ENCODE measurements at regions not wholly inside any gene's neighbourhood (a gene's known extent, or its start where the extent isn't known, plus 50 kb on each side); places are given as distances from the start of the nearest gene placed in this dataset.
A peak's percentile ranks its signal among the peaks of the same experiment; 100 is the strongest.
"Not testable (repeated sequence)": the region's sequence is repeated elsewhere in the genome, so short reads cannot be mapped to it uniquely, and the experiment has no call there.

- DNase-seq, result no peak
Observed at GRCh38 chr5:12625667-12626263, 721.5 kb upstream of the CTNND2 start.

GRCh38 chr5:12624776-12625560 is 720.7 kb upstream of the CTNND2 start:
- no peak for DNase-seq

GRCh38 chr5:12623408-12623807 is 719.2 kb upstream of the CTNND2 start:
- DNase-seq, result no peak

GRCh38 chr5:12616093-12616492 is 711.8 kb upstream of the CTNND2 start:
- DNase-seq, result no peak

DNA sequence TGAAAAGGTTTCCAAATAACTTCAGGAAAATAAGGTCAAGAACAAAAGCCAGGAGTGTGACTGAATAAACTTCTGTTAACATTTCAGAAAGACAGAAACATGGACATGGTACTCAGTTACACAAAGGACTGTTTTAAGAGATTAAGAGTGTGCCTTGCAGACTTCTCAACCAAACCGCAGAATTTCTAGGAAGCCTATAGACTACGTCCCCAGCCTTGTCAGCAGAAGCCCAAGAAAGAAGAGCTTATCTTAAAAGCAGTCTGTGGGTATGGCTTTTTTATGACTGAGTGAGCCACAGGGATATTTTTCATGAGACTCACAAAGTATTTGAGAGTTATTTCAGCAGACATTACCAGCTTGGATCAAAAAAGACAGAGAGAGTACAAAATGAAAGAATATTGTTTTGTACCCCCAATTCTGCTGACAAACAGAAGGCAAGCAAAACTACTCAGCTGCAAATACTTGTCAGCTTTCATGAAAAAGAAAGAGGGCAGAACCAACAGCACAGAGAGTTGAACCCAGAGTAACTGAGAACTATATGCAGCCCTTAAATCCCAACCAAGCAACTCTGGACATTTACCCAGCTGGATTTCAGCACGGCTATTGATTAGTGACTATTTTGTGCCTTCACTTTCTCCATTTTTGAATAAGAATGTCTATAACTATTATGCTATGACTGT is 711.0 kb upstream of the CTNND2 start:
- DNase-seq, result no peak

DNA sequence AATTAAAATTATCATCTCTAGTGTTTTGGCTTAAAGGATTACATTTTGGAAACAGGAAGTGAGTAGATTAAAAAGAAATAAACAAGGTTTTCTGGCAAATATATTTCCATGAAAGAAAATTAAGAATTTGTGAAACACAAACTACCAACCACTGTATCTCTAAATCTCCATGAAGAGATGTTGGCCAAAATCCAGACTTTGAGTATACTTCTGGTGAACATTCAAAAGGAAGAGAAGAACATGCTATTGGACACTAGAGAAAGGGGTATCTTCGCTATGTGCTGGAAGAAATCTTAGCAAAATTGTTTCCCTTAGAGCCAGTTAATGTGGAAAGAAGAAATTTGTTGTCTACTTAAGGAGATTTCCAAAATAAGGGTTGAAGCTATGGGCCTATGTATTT is 710.4 kb upstream of the CTNND2 start:
- DNase-seq, result no peak

DNA sequence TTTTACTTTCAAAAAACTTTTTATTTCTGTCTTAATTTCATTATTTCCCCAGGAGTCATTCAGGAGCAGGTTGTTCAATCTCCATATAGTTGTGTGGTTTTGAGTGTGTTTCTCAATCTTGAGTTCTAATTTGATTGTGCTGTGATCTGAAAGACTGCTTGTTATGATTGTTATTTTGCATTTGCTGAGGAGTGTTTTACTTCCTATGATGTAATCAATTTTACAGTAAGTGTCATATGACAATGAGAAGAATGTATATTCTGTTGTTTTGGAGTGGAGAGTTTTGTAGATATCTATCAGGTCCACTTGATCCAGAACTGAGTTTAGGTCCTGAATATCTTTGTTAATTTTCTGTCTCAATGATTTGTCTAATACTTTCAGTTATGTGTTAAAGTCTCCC is 706.9 kb upstream of the CTNND2 start:
- no peak for DNase-seq

GRCh38 chr5:12607817-12608216 is 703.6 kb upstream of the CTNND2 start:
- DNase-seq, result not testable (repeated sequence)

GRCh38 chr5:12592228-12592627 is 688.0 kb upstream of the CTNND2 start:
- no peak for DNase-seq

GRCh38 chr5:12586406-12586805 is 682.2 kb upstream of the CTNND2 start:
- DNase-seq, result no peak

DNA sequence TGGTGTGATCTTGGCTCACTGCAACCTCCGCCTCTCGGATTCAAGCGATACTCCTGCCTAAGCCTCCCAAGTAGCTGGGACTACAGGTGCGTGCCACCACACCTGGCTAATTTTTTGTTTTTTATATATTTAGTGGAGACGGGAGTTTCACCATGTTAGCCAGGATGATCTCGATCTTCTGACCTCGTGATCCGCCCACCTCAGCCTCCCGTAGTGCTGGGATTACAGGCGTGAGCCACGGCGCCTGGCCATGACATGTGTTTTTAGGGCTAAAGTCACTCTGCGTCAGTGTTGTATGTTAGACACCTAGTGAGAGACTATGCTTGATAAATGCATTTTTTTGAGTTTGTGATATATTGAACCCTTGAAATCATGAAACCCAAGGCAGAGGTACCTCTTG is 674.6 kb upstream of the CTNND2 start:
- not testable (repeated sequence) for DNase-seq

- not testable (repeated sequence) for DNase-seq
Observed at GRCh38 chr5:12576953-12577352, 672.7 kb upstream of the CTNND2 start.

DNA sequence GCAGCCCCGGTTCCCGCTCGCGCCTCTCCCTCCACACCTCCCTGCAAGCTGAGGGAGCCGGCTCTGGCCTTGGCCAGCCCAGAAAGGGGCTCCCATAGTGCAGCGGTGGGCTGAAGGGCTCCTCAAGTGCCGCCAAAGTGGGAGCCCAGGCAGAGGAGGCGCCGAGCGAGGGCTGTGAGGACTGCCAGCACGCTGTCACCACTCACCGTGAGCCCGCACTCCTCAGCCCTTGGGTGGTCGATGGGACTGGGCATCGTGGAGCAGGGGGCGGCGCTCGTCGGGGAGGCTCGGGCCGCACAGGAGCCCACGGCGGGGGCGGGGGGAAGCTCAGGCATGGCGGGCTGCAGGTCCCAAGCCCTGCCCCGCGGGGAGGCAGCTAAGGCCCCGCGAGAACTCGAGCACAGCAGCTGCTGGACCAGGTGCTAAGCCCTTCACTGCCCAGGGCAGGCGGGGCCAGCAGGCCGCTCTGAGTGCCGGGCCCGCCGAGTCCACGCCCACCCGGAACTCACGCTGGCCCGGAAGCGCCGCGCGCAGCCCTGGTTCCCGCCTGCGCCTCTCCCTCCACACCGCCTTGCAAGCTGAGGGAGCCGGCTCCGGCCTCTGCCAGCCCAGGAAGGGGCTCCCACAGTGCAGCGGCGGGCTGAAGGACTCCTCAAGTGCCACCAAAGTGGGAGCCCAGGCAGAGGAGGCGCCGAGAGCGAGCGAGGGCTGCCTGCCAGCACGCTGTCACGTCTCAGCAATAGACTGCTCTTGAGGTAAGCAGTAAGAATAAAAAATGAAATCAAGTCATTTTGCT is 670.2 kb upstream of the CTNND2 start:
- not testable (repeated sequence) for DNase-seq

GRCh38 chr5:12573916-12574297 is 669.7 kb upstream of the CTNND2 start:
- DNase-seq, result not testable (repeated sequence)

DNA sequence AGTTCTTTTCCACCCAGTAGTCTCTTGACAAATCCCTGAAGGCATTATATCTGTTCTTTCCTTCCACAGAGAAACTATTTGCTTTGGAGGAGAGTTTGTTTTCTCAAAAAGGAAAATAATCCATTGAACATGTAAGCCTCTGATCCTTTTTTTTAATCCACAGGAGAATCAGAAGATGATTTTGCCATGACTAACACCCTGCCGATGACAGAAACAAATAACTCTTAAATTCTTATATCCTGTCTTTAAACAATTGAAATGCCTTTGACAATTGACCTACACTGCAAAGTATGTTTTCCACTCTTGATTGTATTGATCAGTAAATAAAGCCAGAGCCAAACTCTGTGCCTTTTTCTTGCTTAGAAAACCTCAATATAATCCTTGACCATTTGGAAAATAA is 666.4 kb upstream of the CTNND2 start:
- no peak for DNase-seq

GRCh38 chr5:12566441-12566840 is 662.2 kb upstream of the CTNND2 start:
- no peak for DNase-seq

- no peak for DNase-seq
Observed at GRCh38 chr5:12557012-12557411, 652.8 kb upstream of the CTNND2 start.

DNA sequence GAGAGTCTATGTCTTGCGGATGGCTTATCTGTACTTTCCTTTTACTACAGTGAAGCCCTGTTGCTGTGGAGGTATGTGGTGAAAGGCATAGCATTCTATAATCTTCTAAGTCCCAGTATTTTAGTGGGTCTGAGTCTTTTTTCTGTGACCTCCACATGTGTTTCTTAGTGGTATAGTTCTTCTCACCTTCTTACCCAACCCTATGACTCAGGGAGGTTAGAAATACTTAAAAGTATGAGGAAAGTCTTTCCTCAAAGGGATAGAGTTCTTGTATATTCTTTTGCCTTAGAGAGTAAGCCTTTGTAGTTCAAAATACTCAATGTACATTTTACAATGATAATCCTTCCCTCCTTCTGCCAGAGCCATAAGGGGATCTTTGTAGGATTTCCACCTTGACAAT is 621.9 kb upstream of the CTNND2 start:
- DNase-seq, result no peak

DNA sequence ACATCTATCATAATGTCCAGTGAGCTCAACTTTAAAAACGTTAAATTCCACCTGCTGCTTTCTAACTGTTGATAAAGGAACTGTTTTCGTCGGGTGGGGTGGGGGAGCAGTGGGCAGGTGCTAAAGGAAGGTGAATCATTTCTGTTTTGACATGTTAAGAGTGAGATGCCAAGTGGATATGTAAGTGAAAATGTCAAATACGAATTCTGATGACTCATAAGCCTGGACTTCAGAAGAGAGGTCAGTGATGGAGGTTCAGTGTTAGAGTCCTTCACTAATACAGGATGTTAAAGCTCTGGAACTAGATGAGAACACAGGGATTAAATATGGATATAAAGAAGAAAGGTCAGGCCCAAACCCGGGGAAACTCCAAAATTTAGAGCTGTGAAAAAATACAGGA is 617.9 kb upstream of the CTNND2 start:
- no peak for DNase-seq

DNA sequence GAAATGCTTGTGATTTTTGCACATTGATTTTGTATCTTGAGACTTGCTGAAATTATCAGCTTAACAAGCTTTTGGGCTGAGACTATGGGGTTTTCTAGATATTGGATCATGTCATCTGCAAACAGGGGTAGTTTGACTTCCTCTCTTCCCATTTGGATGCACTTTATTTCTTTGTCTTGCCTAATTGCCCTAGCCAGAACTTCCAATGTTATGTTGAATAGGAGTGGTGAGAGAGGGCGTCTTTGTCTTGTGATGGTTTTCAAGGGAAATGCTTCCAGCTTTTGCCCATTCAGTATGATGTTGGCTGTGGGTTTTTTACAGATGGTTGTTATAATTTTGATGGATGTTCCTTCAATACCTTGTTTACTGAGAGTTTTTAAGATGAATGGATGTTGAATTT is 600.7 kb upstream of the CTNND2 start:
- not testable (repeated sequence) for DNase-seq

DNA sequence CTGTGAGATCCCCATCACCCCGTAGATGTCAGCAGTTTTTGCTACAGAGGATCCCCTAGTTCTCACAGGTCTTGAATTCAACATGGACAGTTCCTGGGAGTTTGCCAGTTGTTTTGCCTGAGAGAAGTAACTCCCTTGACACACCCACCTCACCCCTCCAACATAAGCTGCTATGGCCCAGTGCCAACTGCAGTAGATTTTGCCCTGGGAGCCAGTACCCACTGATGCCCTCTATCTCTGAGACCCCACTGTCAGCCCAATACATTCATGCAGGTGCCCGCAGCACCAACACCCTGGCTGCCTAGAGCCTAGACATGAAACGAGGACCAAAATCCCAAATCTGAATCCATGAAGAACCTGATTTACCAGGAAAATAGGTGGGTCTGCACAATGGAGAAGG is 583.9 kb upstream of the CTNND2 start:
- no peak for DNase-seq

DNA sequence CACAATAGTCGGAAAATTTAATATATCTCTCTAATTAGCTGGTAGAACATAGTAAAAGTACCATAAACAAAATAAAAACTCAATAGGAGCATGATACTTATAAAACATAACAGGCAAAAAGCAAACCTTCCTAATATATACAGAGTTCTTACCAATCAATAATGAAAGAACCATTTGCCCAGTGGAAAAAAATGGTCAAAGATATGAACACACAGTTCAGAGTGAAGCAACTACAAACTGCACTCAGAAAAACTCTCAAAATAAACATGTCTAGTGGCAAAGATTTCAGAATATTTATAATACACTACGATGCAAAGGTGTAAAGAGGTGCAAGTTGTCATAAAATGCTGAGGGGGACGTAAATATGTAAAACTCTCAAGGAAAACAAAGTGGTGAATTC is 576.2 kb upstream of the CTNND2 start:
- no peak for DNase-seq

GRCh38 chr5:12477554-12477953 is 573.3 kb upstream of the CTNND2 start:
- peak in 1 of 3 donors; percentile 10 for DNase-seq
